ENCODE measurements at regions not wholly inside any gene's neighbourhood (a gene's known extent, or its start where the extent isn't known, plus 50 kb on each side); places are given as distances from the start of the nearest gene placed in this dataset.

DNA sequence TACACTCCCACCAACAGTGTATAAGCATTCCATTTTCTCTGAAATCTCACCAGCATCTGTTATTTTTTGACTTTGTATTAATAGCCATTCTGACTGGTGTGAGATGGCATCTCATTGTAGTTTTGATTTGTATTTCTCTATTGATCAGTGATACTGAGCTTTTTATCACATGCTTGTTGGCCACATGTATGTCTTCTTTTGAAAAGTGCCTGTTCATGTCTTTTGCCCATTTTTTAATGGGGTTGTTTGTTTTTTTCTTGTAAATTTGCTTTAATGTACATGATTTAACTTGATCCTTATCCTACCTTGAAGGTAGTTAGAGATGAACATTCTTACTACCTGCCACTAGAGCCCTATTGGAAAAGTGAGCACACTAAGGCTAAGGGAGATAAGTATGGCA is 151.2 kb upstream of the KIF2A start (continued):
- TF ChIP-seq, protein P1, sequence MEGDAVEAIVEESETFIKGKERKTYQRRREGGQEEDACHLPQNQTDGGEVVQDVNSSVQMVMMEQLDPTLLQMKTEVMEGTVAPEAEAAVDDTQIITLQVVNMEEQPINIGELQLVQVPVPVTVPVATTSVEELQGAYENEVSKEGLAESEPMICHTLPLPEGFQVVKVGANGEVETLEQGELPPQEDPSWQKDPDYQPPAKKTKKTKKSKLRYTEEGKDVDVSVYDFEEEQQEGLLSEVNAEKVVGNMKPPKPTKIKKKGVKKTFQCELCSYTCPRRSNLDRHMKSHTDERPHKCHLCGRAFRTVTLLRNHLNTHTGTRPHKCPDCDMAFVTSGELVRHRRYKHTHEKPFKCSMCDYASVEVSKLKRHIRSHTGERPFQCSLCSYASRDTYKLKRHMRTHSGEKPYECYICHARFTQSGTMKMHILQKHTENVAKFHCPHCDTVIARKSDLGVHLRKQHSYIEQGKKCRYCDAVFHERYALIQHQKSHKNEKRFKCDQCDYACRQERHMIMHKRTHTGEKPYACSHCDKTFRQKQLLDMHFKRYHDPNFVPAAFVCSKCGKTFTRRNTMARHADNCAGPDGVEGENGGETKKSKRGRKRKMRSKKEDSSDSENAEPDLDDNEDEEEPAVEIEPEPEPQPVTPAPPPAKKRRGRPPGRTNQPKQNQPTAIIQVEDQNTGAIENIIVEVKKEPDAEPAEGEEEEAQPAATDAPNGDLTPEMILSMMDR (IDR thresholded peaks at IDR 0.05; ENCODE audit: control extremely low read depth in 1 of 3, insufficient read depth in 1 of 3, low read depth in 1 of 3, low read length in 3 of 3), result no peak
